ENCODE measurements at regions not wholly inside any gene's neighbourhood (a gene's known extent, or its start where the extent isn't known, plus 50 kb on each side); places are given as distances from the start of the nearest gene placed in this dataset.

DNA sequence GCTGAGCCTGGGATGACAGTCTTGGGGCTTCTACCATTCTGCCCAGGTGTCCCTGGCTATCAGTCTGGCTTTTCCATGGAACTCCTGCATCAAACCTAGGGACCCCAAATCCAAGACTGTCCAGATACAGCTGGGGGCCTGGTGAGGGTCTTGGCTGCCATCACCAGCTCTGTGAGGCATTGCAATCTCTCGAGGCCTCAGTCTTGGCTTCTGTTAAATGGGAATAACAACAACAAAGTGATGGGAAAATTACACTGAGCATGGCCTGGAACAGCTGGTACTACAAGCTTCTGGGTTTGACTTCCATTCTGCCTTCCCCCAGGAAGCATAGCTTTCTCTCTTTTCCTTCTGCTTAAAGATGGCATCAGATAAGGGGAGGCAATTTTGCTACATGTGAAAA is 50.0 kb upstream of the LCTL start:
- no peak for DNase-seq

- DNase-seq, result peak; percentile 47
These were observed 51.6 kb upstream of the LCTL start for GRCh38 chr15:66617137-66618090.

DNA sequence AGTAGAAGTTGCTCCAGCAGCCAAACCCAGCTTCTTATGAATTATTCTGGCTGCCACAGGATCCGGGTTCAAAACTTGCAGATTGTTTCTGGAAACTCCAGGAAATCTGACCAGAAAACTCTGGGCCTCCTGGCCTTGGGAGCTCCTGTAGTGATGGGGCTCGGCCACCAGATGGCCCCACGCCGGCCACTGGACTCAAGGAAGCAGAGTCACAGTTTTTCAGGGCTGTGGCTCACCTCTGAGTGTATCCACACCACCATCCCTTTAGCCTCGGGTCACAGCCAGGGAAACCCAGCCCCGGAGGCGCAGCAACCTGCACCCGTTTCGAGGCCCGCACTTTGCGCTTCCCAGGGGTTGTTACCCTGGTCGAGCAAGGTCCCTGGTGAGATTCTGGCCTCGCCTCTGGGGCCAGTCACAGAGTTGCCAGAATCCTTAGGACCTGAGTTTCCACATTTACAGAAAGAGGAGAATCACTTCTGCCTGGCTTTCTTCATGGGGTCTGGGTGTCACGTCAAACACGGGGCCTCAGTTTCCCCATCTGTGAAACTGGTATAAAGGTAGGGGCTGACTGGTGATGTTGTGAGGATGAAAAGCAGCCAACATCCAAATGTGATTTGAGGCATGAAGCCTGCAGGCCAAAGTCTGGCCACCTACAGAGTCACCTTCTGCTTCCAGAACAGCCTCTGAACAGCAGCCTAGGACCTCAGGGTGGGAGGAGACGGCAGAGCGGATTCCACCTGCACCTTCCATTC is 53.5 kb upstream of the LCTL start:
- peak; percentile 70 for DNase-seq

GRCh38 chr15:66620341-66620740 is 54.5 kb upstream of the LCTL start:
- no peak for DNase-seq

- peak; percentile 29 for DNase-seq
These were observed 55.0 kb upstream of the LCTL start for GRCh38 chr15:66620744-66621344.

- DNase-seq, result peak; percentile 69
These were observed 56.0 kb upstream of the LCTL start for GRCh38 chr15:66621491-66622467.

GRCh38 chr15:66622591-66623022 is 56.8 kb upstream of the LCTL start:
- DNase-seq, result peak; percentile 39

DNA sequence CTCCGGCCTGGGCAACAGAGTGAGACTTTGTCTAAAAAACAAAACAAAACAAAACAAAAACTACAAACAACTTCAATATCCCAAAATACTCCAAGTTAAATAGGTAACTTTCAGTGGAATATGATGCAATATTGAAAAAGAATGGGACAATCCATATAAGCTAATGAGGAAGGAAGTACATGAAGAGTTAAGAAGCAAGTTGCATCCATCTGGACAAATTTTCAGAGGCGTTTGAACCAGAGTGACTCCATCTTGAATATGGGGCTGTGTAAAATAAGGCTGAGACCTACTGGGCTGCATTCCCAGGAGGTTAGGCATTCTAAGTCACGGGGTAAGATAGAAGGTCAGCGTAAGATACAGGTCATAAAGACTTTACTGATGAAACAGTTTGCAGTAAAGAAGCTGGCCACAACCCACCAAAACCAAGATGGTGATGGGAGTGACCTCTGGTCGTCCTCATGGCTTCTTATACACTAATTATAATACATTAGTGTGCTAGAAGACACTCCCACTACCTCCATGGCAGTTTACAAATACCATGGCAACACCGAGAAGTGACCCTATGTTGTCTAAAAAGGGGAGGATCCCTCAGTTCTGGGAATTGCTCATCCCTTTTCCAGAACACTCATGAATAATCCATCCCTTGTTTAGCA is 58.1 kb upstream of the LCTL start:
- DNase-seq, result no peak

DNA sequence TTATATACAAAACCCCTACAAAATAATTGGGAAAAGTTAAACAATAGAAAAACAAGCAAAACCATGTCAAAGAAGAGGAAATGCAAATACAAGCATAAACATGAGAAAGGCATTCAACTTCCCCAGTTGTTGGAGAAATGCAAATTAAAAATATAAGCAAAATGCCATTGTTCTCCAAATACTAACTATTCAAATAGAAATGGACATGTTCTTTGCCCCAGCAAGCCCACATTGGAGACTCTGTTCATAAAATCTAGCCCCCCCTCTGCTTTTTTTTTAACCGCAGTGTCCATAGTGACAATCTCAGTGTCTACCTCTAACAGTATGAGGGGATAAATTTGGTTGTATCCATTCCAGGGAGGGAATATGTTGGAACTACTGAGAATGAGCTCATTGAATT is 59.7 kb upstream of the LCTL start:
- DNase-seq, result no peak

DNA sequence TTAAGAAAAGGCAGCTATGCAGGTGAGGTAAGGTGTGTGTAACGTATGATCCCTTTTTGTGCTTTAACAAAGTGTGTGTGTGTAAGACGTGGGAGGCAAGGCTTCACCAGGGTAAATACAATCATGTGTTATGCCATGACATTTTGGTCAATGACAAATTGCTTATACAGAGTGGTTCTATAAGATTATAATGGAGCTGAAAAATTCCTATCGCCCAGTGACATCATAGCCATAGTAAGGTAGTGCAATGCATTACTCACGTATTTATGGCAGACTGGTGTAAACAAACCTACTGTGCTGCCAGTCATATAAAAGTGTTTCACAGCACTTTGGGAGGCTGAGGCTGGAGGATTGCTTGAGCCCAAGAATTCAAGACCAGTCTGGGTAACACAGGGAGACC is 60.2 kb upstream of the LCTL start:
- DNase-seq, result no peak

DNA sequence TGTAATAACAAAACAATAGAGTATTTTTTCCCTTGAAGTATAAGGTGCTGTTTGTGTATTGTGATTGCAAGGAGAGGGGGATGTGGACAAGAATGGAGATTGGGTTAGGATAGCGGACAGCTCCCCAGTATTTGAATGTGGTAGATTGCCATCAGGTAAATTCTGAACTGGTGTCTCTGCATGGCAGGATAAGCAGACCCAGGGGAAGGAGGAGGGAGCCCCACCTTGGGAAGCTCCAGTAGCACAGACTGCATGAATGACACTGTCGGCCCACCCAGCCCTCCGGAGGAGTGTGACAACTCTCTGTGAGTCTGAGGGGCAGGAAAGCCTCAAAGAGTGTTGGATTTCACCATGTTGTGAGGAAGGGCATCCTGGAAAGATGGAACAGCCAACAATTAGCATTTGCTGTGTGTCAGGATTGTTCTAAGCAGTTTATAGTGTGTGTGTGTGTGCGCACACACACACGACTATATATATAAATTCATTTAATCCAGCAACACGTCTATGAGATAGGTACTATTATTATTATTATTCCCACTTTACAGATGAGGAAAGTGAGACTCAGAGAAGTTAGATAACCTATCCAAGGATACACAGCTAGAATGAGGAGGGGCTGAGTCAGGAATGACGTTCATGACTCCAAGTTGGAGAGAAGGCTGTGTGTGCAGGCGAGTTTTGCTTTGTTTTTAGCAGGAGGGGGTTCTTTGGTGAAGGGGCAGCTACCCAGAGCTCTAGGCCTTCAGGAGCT is 63.4 kb upstream of the LCTL start:
- no peak for DNase-seq

DNA sequence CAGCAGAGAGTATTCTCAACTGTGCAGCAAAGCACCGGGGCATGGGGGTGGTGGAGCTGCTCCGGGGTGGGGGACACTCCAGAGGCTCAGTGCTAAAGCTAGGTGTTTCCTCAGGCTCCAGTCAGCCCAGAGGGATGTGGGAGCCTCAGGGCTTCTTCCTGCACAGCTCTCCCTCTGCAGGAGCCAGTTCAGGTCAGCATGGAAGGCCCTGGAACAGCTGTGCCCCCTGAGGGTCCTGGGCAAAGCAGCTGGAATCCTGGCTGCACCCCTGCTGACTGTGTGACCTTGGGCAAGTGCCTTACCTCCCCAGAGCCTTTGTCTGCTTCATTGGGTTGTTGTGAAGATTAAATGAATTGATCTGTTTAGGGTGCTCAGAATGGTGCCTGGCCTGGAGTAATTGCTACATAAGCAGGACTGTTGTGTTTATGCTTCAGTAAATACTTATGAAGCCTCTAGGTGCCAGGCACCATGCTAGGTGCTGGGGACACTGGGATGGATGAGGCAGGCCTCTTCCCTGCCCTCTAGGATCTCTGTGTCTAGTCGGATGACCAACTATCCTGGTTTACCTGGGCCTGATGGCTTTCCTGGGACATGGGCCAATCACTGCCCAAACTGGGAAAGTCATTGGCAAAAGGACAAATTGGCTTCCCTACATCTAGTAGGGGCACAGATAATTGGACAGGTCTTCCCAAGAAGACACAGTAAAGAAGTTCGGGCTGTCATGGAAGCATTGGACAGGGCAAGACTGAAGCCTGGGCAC is 64.2 kb upstream of the LCTL start:
- no peak for DNase-seq

DNA sequence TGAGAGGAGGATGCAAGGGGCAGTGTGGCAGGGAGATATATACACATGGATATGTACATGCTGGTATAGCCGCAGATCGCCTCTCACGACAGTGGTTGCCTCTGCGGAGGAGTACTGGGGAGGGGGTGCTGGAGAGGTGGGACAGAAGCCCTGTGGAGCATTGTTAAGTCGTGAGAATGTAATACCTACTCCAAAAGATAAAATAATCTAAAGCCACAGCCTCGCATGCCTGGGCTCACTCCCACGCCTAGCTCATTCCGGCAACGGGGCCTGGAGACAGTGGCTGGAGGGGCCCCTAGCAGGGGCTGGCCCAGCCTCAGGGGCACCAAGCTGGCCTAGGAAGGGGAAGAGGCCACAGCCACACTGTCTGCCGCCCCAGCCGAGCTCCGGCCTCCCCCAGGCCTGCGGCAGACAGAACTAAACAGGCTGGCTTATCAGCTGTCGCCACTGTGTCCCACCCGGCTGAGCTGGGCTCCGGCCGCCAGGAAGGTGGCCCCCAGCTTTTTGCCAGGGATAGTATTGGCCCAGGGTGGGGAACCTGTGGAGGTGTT is 65.1 kb upstream of the LCTL start:
- no peak for DNase-seq

- no peak for DNase-seq
These were observed 65.9 kb upstream of the LCTL start for GRCh38 chr15:66631616-66632263.

GRCh38 chr15:66633041-66633937 is 67.5 kb upstream of the LCTL start:
- no peak for DNase-seq

DNA sequence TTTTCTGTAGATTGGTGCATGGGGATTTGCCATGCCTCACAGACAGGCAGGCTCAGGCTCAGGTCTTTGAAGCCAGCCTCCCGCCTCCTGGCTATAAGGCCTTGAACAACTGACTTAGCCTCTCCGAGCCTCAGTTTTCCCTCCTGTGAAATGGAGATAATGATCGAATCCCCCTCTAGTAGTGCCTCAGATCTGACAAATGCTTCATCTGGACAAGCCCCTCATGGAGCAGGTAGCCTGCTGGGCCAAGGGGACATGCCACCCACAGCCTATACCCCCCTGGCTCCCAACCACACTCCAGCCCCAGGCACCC is 68.1 kb upstream of the LCTL start:
- DNase-seq, result no peak

- no peak for DNase-seq
These were observed 67.5 kb upstream of the SMAD6 start for GRCh38 chr15:66634540-66634939.

- DNase-seq, result no peak
These were observed 67.0 kb upstream of the SMAD6 start for GRCh38 chr15:66635006-66635405.
